ENCODE measurements at regions not wholly inside any gene's neighbourhood (a gene's known extent, or its start where the extent isn't known, plus 50 kb on each side); places are given as distances from the start of the nearest gene placed in this dataset.

DNA sequence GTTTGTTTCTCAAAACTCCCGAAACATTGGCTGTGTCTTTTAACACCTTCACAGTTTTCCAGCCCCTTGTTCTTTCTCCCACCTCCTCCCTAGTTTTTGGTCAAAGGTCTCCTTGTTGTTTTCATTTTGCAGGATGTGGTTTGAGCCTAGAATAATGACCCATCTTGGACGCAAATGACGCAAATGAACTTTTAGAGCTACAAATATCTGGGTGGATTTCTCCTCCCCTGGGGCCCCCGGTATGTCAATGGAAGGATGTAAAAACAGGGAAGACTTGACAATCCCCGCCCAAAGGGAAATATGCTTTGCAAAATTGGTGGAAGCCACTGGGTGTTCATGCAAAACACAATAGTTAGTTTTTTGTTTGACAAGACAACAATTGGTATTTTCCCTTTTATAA, 236.0 kb upstream of the IRX3 start:
- Histone ChIP-seq H3K27me3 (ENCODE audit: low read depth) (no peaks in the 10 kb centered on the region), H3K36me3 (no peaks in the 10 kb centered on the region), H3K4me1 (no peaks in the 10 kb centered on the region), H3K27ac (no peak overlapping the region), H3K9me3 (peaks cover 16% of the 10 kb centered on the region), H3K4me3 (no peak overlapping the region)
- ATAC-seq (no peak), DNase-seq (no peak)
- intact Hi-C loops (cut with DNase I), result no loop called here
- TF ChIP-seq, protein P1, sequence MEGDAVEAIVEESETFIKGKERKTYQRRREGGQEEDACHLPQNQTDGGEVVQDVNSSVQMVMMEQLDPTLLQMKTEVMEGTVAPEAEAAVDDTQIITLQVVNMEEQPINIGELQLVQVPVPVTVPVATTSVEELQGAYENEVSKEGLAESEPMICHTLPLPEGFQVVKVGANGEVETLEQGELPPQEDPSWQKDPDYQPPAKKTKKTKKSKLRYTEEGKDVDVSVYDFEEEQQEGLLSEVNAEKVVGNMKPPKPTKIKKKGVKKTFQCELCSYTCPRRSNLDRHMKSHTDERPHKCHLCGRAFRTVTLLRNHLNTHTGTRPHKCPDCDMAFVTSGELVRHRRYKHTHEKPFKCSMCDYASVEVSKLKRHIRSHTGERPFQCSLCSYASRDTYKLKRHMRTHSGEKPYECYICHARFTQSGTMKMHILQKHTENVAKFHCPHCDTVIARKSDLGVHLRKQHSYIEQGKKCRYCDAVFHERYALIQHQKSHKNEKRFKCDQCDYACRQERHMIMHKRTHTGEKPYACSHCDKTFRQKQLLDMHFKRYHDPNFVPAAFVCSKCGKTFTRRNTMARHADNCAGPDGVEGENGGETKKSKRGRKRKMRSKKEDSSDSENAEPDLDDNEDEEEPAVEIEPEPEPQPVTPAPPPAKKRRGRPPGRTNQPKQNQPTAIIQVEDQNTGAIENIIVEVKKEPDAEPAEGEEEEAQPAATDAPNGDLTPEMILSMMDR (IDR thresholded peaks at IDR 0.05), result no peak

GRCh38 chr16:54521327-54521726, 234.7 kb upstream of the IRX3 start:
- H3K27me3 ChIP-seq (ENCODE audit: low read depth), result no peaks in the 10 kb centered on the region
- intact Hi-C loops (cut with DNase I), result no loop called here
- no peak for DNase-seq

GRCh38 chr16:54519161-54519695, 232.6 kb upstream of the IRX3 start:
- Histone ChIP-seq H3K4me3 (no peak overlapping the region), H3K27me3 (ENCODE audit: low read depth) (no peaks in the 10 kb centered on the region), H3K9me3 (peaks cover 4% of the 10 kb centered on the region), H3K36me3 (no peaks in the 10 kb centered on the region), H3K4me1 (no peaks in the 10 kb centered on the region), H3K27ac (no peak overlapping the region)
- ATAC-seq, result no peak
- intact Hi-C loops (cut with DNase I), result no loop called here
- TF ChIP-seq, protein P1 (IDR thresholded peaks at IDR 0.05), result no peak
- no peak for DNase-seq

More at GRCh38 chr16:54521327-54521726, 234.7 kb upstream of the IRX3 start:
- no peaks in the 10 kb centered on the region for H3K4me1 ChIP-seq
- H3K9me3 ChIP-seq, result peaks cover 12% of the 10 kb centered on the region
- no peaks in the 10 kb centered on the region for H3K36me3 ChIP-seq
- H3K27ac ChIP-seq, result no peak overlapping the region
- TF ChIP-seq, protein P1 (IDR thresholded peaks at IDR 0.05), result no peak
- H3K4me3 ChIP-seq, result no peak overlapping the region
- no peak for ATAC-seq

DNA sequence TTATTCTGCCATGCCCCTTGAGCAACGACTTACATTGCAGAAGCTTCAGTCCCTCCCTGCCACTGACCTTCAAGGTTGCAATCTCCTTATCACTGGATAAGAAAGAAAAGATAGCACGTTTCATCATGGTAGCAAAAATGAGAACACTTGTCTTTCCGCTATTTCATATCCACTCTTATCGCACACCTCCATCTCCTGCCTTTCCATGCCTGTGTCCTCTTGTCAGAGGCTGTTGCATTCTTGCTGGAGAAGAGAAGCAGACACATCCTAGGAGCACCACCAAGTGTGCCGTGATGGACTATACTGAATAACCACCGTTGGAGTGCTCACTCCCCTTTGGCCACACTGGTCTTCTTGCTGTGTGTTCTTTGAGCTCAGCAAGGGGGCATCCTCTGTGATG, 230.6 kb upstream of the IRX3 start:
- TF ChIP-seq, protein P1 (IDR thresholded peaks at IDR 0.05), result no peak
- Histone ChIP-seq H3K27me3 (ENCODE audit: low read depth) (no peaks in the 10 kb centered on the region), H3K4me3 (no peak overlapping the region), H3K4me1 (no peaks in the 10 kb centered on the region), H3K27ac (no peak overlapping the region), H3K9me3 (peaks cover 4% of the 10 kb centered on the region), H3K36me3 (no peaks in the 10 kb centered on the region)
- intact Hi-C loops (cut with DNase I), result no loop called here
- DNase-seq, result no peak
- ATAC-seq, result no peak

- H3K36me3 ChIP-seq, result no peaks in the 10 kb centered on the region
- DNase-seq (no peak), ATAC-seq (no peak)
- H3K4me1 ChIP-seq, result no peaks in the 10 kb centered on the region
- no peaks in the 10 kb centered on the region for H3K27me3 ChIP-seq (ENCODE audit: low read depth)
- no peak overlapping the region for H3K4me3 ChIP-seq
- H3K27ac ChIP-seq, result no peak overlapping the region
- no peaks in the 10 kb centered on the region for H3K9me3 ChIP-seq
- intact Hi-C loops (cut with DNase I), result no loop called here
- TF ChIP-seq, protein P1 (IDR thresholded peaks at IDR 0.05), result no peak
These were observed 225.9 kb upstream of the IRX3 start for GRCh38 chr16:54512467-54512995.

All from lower lobe of right lung (tissue), 2 donors.